Stimulated activated CD4-positive, alpha-beta T cell treated with anti-CD3 and anti-CD28 coated beads, Interleukin-4, amount 100 ng/mL, for 48 hours (primary cell): ENCODE measurements at regions not wholly inside any gene's neighbourhood (a gene's known extent, or its start where the extent isn't known, plus 50 kb on each side); places are given as distances from the start of the nearest gene placed in this dataset.

ENCODE experiments used
- DNase-seq, 2 donors: peaks; one replicate each; pipeline ENCODE4 v3.0.0-alpha.2; 2020; ENCODE audit warnings: low read depth in 2 of 2

GRCh38 chr11:81432333-81432732 lies 1301.3 kb downstream of the FAM181B start:
- DNase-seq, result no peak

GRCh38 chr11:81424822-81425221 lies 1308.8 kb downstream of the FAM181B start:
- DNase-seq, result no peak

- no peak for DNase-seq
Measured at GRCh38 chr11:81422402-81422801, 1311.3 kb downstream of the FAM181B start.

GRCh38 chr11:81421251-81421860 lies 1312.3 kb downstream of the FAM181B start:
- DNase-seq, result no peak

GRCh38 chr11:81420668-81421250 lies 1312.9 kb downstream of the FAM181B start:
- no peak for DNase-seq

- DNase-seq, result no peak
Measured at GRCh38 chr11:81397316-81397715, 1336.3 kb downstream of the FAM181B start.

- no peak for DNase-seq
Measured at GRCh38 chr11:81394311-81394710, 1339.4 kb downstream of the FAM181B start.

GRCh38 chr11:81388326-81388725 lies 1345.3 kb downstream of the FAM181B start:
- DNase-seq, result no peak

GRCh38 chr11:81380395-81380794 lies 1353.3 kb downstream of the FAM181B start:
- DNase-seq, result no peak

GRCh38 chr11:81377418-81377817 lies 1356.2 kb downstream of the FAM181B start:
- DNase-seq, result no peak

GRCh38 chr11:81373986-81374385 lies 1359.7 kb downstream of the FAM181B start:
- no peak for DNase-seq

GRCh38 chr11:81368192-81368591 lies 1365.5 kb downstream of the FAM181B start:
- no peak for DNase-seq

GRCh38 chr11:81365496-81365895 lies 1368.2 kb downstream of the FAM181B start:
- no peak for DNase-seq

GRCh38 chr11:81359476-81359875 lies 1374.2 kb downstream of the FAM181B start:
- DNase-seq, result no peak

- no peak for DNase-seq
Measured at GRCh38 chr11:81345609-81346008, 1388.1 kb downstream of the FAM181B start.

- no peak for DNase-seq
Measured at GRCh38 chr11:81342966-81343365, 1390.7 kb downstream of the FAM181B start.

- DNase-seq, result no peak
Measured at GRCh38 chr11:81340225-81340624, 1393.4 kb downstream of the FAM181B start.

- DNase-seq, result no peak
Measured at GRCh38 chr11:81339521-81339920, 1394.1 kb downstream of the FAM181B start.

GRCh38 chr11:81337756-81338155 lies 1395.9 kb downstream of the FAM181B start:
- no peak for DNase-seq

GRCh38 chr11:81332276-81332675 lies 1401.4 kb downstream of the FAM181B start:
- DNase-seq, result no peak

GRCh38 chr11:81331611-81332235 lies 1401.9 kb downstream of the FAM181B start:
- no peak for DNase-seq

- DNase-seq, result no peak
Measured at GRCh38 chr11:81331088-81331487, 1402.6 kb downstream of the FAM181B start.

GRCh38 chr11:81303038-81303664 lies 1430.5 kb downstream of the FAM181B start:
- DNase-seq, result no peak
